RPMI8226 (cell line): ENCODE measurements at regions not wholly inside any gene's neighbourhood (a gene's known extent, or its start where the extent isn't known, plus 50 kb on each side); places are given as distances from the start of the nearest gene placed in this dataset.

Experiments used
- DNase-seq: peaks from one replicate; pipeline ENCODE4 v3.0.0-alpha.2; 2015

- DNase-seq = no peak
These were observed 330.6 kb downstream of the DEPDC1B start for GRCh38 chr5:60369391-60369790.

- DNase-seq = no peak
These were observed 331.9 kb downstream of the DEPDC1B start for GRCh38 chr5:60368100-60368499.

- DNase-seq = no peak
These were observed 333.5 kb downstream of the DEPDC1B start for GRCh38 chr5:60366489-60366888.

- DNase-seq = no peak
These were observed 335.0 kb downstream of the DEPDC1B start for GRCh38 chr5:60365001-60365400.

- DNase-seq = no peak
These were observed 337.8 kb downstream of the DEPDC1B start for GRCh38 chr5:60362158-60362557.

GRCh38 chr5:60360355-60360754 lies 339.6 kb downstream of the DEPDC1B start:
- DNase-seq = no peak

- DNase-seq = no peak
These were observed 342.7 kb downstream of the DEPDC1B start for GRCh38 chr5:60357302-60357701.

- no peak for DNase-seq
These were observed 343.2 kb downstream of the DEPDC1B start for GRCh38 chr5:60356745-60357144.

- DNase-seq = no peak
These were observed 344.8 kb downstream of the DEPDC1B start for GRCh38 chr5:60355181-60355580.

GRCh38 chr5:60354311-60354710 lies 345.7 kb downstream of the DEPDC1B start:
- no peak for DNase-seq

- DNase-seq = no peak
These were observed 346.9 kb downstream of the DEPDC1B start for GRCh38 chr5:60352992-60353599.

- no peak for DNase-seq
These were observed 349.2 kb downstream of the DEPDC1B start for GRCh38 chr5:60350794-60351193.

GRCh38 chr5:60349891-60350415 lies 350.0 kb downstream of the DEPDC1B start:
- no peak for DNase-seq

- DNase-seq = no peak
These were observed 353.6 kb downstream of the DEPDC1B start for GRCh38 chr5:60346393-60346792.

GRCh38 chr5:60343102-60343501 lies 356.9 kb downstream of the DEPDC1B start:
- DNase-seq = no peak

- no peak for DNase-seq
These were observed 358.9 kb downstream of the DEPDC1B start for GRCh38 chr5:60340965-60341471.

GRCh38 chr5:60340326-60340725 lies 359.6 kb downstream of the DEPDC1B start:
- DNase-seq = no peak

GRCh38 chr5:60339691-60340201 lies 360.2 kb downstream of the DEPDC1B start:
- no peak for DNase-seq

GRCh38 chr5:60338846-60339245 lies 361.1 kb downstream of the DEPDC1B start:
- no peak for DNase-seq

- DNase-seq = no peak
These were observed 363.5 kb downstream of the DEPDC1B start for GRCh38 chr5:60336491-60336890.

GRCh38 chr5:60335913-60336312 lies 364.1 kb downstream of the DEPDC1B start:
- DNase-seq = no peak

GRCh38 chr5:60334281-60334713 lies 365.7 kb downstream of the DEPDC1B start:
- DNase-seq = no peak

- no peak for DNase-seq
These were observed 366.9 kb downstream of the DEPDC1B start for GRCh38 chr5:60333005-60333571.

GRCh38 chr5:60332244-60333004 lies 367.5 kb downstream of the DEPDC1B start:
- DNase-seq = no peak
